OCI-LY3 (cell line): ENCODE measurements at regions not wholly inside any gene's neighbourhood (a gene's known extent, or its start where the extent isn't known, plus 50 kb on each side); places are given as distances from the start of the nearest gene placed in this dataset.

Source experiments
- H2AFZ ChIP-seq: fragments of 200-600, 300-600 bp; shearing (Covaris generic); 2 replicates; pipeline ENCODE4 v1.6.0; 2014; ENCODE audit warnings: antibody characterized with exemption, low read depth, low read length
- H3K27ac ChIP-seq: fragments of 200-600, 300-600 bp; sonication (generic); 2 replicates; pipeline ENCODE4 v1.5.1; 2014; ENCODE audit warnings: mild to moderate bottlenecking, low read length, moderate library complexity, mixed read lengths
- H3K27me3 ChIP-seq: fragments of 200-600, 300-600 bp; sonication (generic); 2 replicates; pipeline ENCODE4 v1.6.1; 2014; ENCODE audit warnings: low read depth, low read length, mixed read lengths
- H3K36me3 ChIP-seq: fragments of 200-600, 300-600 bp; sonication (generic); replicated peaks from 2 replicates; pipeline ENCODE3; 2014; ENCODE audit warnings: low read depth, low read length, mixed read lengths
- H3K4me1 ChIP-seq: fragments of 300-600, 200-600 bp; sonication (generic); 2 replicates; pipeline ENCODE4 v1.6.1; 2014; ENCODE audit warnings: low read length, mixed read lengths
- H3K4me2 ChIP-seq: fragments of 200-600, 300-600 bp; sonication (generic); 2 replicates; pipeline ENCODE4 v1.6.1; 2014; ENCODE audit warnings: low read length, mixed read lengths
- H3K4me3 ChIP-seq: fragments of 300-600, 200-600 bp; sonication (generic); 2 replicates; pipeline ENCODE4 v1.5.1; 2014; ENCODE audit warnings: antibody characterized with exemption, mild to moderate bottlenecking, low read length, moderate library complexity
- H3K79me2 ChIP-seq: fragments of 300-600, 200-600 bp; shearing (Covaris generic); 2 replicates; pipeline ENCODE4 v1.6.1; 2014; ENCODE audit warnings: mild to moderate bottlenecking, low read length, mixed read lengths
- H3K9ac ChIP-seq: fragments of 300-600, 200-600 bp; shearing (Covaris generic); 2 replicates; pipeline ENCODE4 v1.6.0; 2014; ENCODE audit warnings: mild to moderate bottlenecking, low read length, moderate library complexity
- H3K9me3 ChIP-seq: fragments of 200-600, 300-600 bp; shearing (Covaris generic); 2 replicates; pipeline ENCODE4 v1.6.1; 2014; ENCODE audit warnings: low read length, mixed read lengths; ENCODE audit not compliant: insufficient read depth
- H4K20me1 ChIP-seq: fragments of 200-600, 300-600 bp; sonication (generic); 2 replicates; pipeline ENCODE4 v1.6.1; 2016; ENCODE audit warnings: low read length, mixed read lengths; ENCODE audit not compliant: insufficient read depth
- EZH2phosphoT487 ChIP-seq: fragments of 200-600 bp; shearing (Covaris generic); IDR thresholded peaks from 2 replicates; pipeline ENCODE4 v1.6.1; 2018; ENCODE audit warnings: antibody characterized with exemption, mixed run types, low read depth
- TF ChIP-seq, protein P1 (sequence below): fragments of 200-600, 300-600 bp; sonication (generic); IDR thresholded peaks from 2 replicates; pipeline ENCODE4 v1.5.1; 2014; ENCODE audit warnings: antibody characterized with exemption, low read length, low read depth

- Histone ChIP-seq H4K20me1 (no peaks in the 10 kb centered on the region), H2AFZ (no peak overlapping the region), H3K36me3 (no peaks in the 10 kb centered on the region), H3K9me3 (no peaks in the 10 kb centered on the region), H3K4me2 (no peak overlapping the region), H3K27me3 (no peaks in the 10 kb centered on the region), H3K27ac (no peak overlapping the region), H3K4me3 (no peak overlapping the region), H3K79me2 (no peaks in the 10 kb centered on the region), H3K9ac (no peak overlapping the region), H3K4me1 (no peaks in the 10 kb centered on the region)
- TF ChIP-seq EZH2phosphoT487: no peak
- TF ChIP-seq, protein P1, sequence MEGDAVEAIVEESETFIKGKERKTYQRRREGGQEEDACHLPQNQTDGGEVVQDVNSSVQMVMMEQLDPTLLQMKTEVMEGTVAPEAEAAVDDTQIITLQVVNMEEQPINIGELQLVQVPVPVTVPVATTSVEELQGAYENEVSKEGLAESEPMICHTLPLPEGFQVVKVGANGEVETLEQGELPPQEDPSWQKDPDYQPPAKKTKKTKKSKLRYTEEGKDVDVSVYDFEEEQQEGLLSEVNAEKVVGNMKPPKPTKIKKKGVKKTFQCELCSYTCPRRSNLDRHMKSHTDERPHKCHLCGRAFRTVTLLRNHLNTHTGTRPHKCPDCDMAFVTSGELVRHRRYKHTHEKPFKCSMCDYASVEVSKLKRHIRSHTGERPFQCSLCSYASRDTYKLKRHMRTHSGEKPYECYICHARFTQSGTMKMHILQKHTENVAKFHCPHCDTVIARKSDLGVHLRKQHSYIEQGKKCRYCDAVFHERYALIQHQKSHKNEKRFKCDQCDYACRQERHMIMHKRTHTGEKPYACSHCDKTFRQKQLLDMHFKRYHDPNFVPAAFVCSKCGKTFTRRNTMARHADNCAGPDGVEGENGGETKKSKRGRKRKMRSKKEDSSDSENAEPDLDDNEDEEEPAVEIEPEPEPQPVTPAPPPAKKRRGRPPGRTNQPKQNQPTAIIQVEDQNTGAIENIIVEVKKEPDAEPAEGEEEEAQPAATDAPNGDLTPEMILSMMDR: no peak
Measured at GRCh38 chr12:76713986-76714385, 49.9 kb upstream of the ZDHHC17 start.
